ENCODE measurements at regions not wholly inside any gene's neighbourhood (a gene's known extent, or its start where the extent isn't known, plus 50 kb on each side); places are given as distances from the start of the nearest gene placed in this dataset.

- DNase-seq: no peak
Measured at GRCh38 chr11:98180511-98180910, 840.2 kb upstream of the CNTN5 start.

DNA sequence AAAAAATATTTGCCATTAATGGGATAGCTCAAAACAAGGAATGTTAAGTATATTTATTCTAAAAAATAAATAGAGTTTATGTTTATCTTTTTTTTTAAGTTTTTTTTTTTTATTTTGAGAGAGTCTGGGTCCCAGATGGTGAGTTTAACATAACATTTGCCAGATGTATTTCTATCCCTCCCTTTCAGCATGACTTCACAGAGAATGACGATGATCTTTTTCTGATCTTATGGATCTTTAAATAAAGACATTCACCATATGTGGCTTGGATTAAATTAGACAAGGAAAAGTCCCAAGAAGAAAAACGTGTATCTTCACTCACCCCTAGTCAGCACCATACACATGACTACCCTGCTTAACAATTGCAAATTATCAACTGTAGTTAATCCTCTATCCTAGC, 839.8 kb upstream of the CNTN5 start:
- H3K27me3 ChIP-seq: no peaks in the 10 kb centered on the region
- no peaks in the 10 kb centered on the region for H3K4me1 ChIP-seq
- no peaks in the 10 kb centered on the region for H3K9me3 ChIP-seq
- no peak overlapping the region for H3K4me3 ChIP-seq (replicated peaks in 1 of 3)
- intact Hi-C loops (cut with DNase I): no loop called here
- no peaks in the 10 kb centered on the region for H3K36me3 ChIP-seq
- 38 to 61% methylated on average over 2 of the region's 2 CpGs for WGBS, 2 donors
- no peak for DNase-seq
- no peak overlapping the region for H3K27ac ChIP-seq
- TF ChIP-seq POLR2A (IDR thresholded peaks at IDR 0.05): no peak

More at GRCh38 chr11:98180511-98180910, 840.2 kb upstream of the CNTN5 start:
- intact Hi-C loops (cut with DNase I): no loop called here
- Histone ChIP-seq H3K4me3 (replicated peaks in 1 of 3) (no peak overlapping the region), H3K27me3 (no peaks in the 10 kb centered on the region), H3K36me3 (no peaks in the 10 kb centered on the region), H3K4me1 (no peaks in the 10 kb centered on the region), H3K27ac (no peak overlapping the region), H3K9me3 (no peaks in the 10 kb centered on the region)
- TF ChIP-seq POLR2A (IDR thresholded peaks at IDR 0.05): no peak
- no peak for TF ChIP-seq CTCF (IDR thresholded peaks at IDR 0.05)
- WGBS, 2 donors: 83 to 90% methylated on average over 1 of the region's 1 CpG

DNA sequence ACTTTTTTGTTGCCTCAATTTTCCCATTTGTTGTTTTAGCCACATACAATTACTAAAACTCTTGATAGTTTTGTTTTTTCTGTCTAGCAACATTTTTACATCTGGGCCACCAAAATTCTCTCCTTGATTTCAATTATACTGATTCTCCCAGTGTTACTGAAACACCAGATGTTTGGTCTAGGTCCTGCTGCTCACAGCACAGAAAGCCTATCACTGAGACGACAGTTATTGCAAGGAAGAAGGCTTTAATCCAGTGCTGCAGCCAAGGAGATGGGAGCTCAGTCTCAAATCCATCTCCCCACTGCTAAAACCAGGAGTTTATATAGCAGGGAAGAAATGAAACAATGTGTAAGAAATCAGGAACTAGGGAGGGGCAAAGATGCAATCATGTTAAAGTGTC, 837.7 kb upstream of the CNTN5 start:
- Histone ChIP-seq H3K36me3 (no peaks in the 10 kb centered on the region), H3K4me3 (replicated peaks in 1 of 3) (no peak overlapping the region), H3K27me3 (no peaks in the 10 kb centered on the region), H3K27ac (no peak overlapping the region), H3K4me1 (no peaks in the 10 kb centered on the region), H3K9me3 (no peaks in the 10 kb centered on the region)
- DNase-seq: no peak
- TF ChIP-seq POLR2A (IDR thresholded peaks at IDR 0.05): no peak
- no peak for TF ChIP-seq CTCF (IDR thresholded peaks at IDR 0.05)
- intact Hi-C loops (cut with DNase I): no loop called here
- 71 to 79% methylated on average over 1 of the region's 1 CpG for WGBS, 2 donors

DNA sequence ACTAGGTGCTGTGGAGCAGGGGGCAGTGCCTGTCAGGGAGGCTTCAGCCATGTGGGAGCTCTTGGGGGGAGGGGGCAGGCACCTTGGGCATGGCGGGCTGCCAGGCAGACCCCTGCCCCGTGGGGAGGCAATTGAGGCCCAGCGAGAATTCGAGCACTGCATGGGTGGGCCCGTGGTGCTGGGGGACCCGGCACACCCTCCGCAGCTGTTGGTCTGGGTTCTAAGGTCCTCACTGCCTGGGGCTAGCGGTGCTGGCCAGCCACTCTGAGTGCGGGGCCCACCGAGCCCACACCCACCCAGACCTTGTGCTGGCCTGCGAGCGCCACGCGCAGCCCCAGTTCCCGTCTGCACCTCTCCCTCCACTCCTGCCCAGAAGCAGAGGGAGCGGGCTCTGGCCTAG, 835.5 kb upstream of the CNTN5 start:
- 93 to 95% methylated on average over 6 of the region's 16 CpGs for WGBS, 2 donors

DNA sequence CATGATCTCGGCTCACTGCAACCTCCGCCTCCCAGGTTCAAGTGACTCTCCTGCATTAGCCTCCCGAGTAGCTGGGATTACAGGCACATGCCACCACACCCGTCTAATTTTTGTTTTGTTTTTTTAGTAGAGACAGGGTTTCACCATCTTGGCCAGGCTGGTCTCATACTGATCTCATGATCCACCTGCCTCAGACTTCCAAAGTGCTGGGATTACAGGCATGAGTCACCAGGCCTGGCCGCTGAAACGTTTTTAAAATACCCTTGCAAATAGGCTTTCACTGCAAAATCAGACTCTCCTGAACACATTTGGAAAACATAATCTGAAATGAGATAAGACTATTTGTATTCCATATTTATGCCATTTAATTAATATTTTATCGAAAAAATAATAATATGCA, 826.1 kb upstream of the CNTN5 start:
- no peaks in the 10 kb centered on the region for H3K27me3 ChIP-seq
- no peak overlapping the region for H3K4me3 ChIP-seq (replicated peaks in 1 of 3)
- WGBS, 2 donors: 85 to 88% methylated on average over 7 of the region's 7 CpGs
- H3K36me3 ChIP-seq: no peaks in the 10 kb centered on the region
- H3K27ac ChIP-seq: no peak overlapping the region
- no peaks in the 10 kb centered on the region for H3K4me1 ChIP-seq
- no peak for DNase-seq
- TF ChIP-seq POLR2A (IDR thresholded peaks at IDR 0.05) (no peak), CTCF (IDR thresholded peaks at IDR 0.05) (no peak)
- intact Hi-C loops (cut with DNase I): no loop called here
- no peaks in the 10 kb centered on the region for H3K9me3 ChIP-seq

More for the DNA sequence above, 835.5 kb upstream of the CNTN5 start:
- intact Hi-C loops (cut with DNase I): no loop called here
- H3K27ac ChIP-seq: no peak overlapping the region
- H3K4me3 ChIP-seq (replicated peaks in 1 of 3): no peak overlapping the region
- H3K27me3 ChIP-seq: no peaks in the 10 kb centered on the region
- no peaks in the 10 kb centered on the region for H3K4me1 ChIP-seq
- no peak for DNase-seq
- TF ChIP-seq POLR2A (IDR thresholded peaks at IDR 0.05) (no peak), CTCF (IDR thresholded peaks at IDR 0.05) (no peak)
- no peaks in the 10 kb centered on the region for H3K36me3 ChIP-seq
- no peaks in the 10 kb centered on the region for H3K9me3 ChIP-seq

DNA sequence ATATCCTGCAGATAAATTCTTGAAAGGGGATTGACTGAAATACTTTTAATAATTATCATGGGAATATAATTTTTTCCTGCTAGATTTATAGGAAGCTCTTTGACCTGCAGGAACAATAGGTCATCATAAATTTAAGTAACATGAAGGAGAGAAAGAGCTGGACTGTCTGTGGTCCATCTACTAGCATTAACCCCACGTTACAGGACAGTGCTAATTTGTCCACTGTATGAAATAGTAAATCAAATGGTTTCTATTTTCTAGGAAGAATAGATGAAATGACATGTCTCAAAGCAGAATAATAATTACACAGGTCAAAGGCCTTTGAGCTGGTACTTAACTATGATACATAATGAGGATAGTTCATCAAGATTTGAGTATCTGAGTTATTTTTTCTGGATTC, 825.4 kb upstream of the CNTN5 start:
- intact Hi-C loops (cut with DNase I): no loop called here

More for the DNA sequence above, 825.4 kb upstream of the CNTN5 start:
- Histone ChIP-seq H3K27me3 (no peaks in the 10 kb centered on the region), H3K36me3 (no peaks in the 10 kb centered on the region), H3K9me3 (no peaks in the 10 kb centered on the region), H3K4me3 (replicated peaks in 1 of 3) (no peak overlapping the region), H3K27ac (no peak overlapping the region), H3K4me1 (no peaks in the 10 kb centered on the region)
- no peak for TF ChIP-seq POLR2A (IDR thresholded peaks at IDR 0.05)
- no peak for TF ChIP-seq CTCF (IDR thresholded peaks at IDR 0.05)
- 80 to 88% methylated on average over 1 of the region's 1 CpG for WGBS, 2 donors
- no peak for DNase-seq
